NCI-H2196 (cell line): ENCODE measurements at regions not wholly inside any gene's neighbourhood (a gene's known extent, or its start where the extent isn't known, plus 50 kb on each side); places are given as distances from the start of the nearest gene placed in this dataset.

ENCODE experiments used
- DNase-seq: peaks from one replicate; lab custom pipeline; 2025; ENCODE audit not compliant: unreplicated experiment; lab: John Stamatoyannopoulos, UW

- no peak for DNase-seq
Measured at GRCh38 chr5:53326424-53327153, 153.8 kb upstream of the FST start.

DNA sequence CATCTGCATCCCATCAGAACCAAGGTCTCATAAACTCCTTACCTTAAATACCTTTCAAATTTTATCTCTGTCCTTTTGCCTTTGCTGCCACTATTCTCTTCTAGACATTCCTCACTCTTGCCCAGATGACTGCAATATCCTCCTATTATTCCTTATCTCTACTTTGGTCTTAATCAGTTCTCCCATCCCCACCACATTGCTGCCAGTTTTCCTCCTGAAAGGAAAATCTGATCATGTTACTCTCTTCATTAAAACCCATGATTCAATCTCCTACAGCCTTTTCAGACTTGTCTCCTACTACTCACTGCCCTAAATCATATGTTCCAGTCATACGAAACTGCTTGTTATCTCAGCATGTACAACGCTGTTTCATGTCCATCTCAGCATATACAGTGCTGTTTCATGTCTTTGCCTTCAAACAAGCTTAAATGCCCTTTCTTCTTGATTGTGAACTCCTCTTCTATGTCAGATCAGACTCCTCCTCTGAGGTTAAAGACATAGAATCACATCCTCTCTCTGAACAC is 152.6 kb upstream of the FST start:
- no peak for DNase-seq

GRCh38 chr5:53330491-53330890 is 149.9 kb upstream of the FST start:
- DNase-seq: no peak

DNA sequence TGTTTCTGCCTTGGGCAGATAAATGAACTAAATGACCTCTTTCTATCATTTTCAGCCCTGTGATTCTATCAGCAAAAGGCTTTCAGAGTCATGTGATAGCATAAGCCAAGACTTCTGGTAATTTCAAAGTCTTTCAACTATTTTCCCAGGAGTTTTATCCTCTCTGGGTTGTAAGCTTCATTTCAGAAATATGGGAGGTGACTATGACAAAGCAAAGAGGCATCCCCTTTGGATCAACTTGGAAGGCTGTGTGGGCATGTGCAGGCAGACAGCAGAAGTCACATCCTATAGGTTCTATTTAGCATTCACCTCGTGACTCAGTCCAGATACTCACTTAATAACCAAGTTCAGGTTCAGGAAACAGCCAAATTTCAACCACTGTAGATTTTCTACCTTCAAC is 149.0 kb upstream of the FST start:
- DNase-seq: no peak

DNA sequence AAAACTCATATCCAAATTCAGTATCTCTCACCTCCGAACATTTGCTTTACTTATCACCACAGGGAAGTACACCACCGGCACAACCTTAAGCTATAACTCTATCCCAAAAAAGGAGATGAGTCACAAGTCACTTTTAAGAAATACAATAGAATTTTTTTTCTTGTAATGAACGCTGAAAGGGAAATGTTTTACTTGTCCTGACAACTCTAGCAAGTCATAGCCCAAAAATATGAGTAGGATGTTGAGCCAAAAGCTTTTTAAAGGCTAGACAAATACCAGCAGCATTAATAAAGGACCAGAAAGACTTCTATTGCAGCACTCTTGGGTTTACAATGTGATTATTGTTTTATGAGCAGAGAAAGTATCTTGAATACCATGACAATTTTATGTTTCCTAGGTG is 147.3 kb upstream of the FST start:
- DNase-seq: no peak

GRCh38 chr5:53334431-53334941 is 145.9 kb upstream of the FST start:
- DNase-seq: no peak

DNA sequence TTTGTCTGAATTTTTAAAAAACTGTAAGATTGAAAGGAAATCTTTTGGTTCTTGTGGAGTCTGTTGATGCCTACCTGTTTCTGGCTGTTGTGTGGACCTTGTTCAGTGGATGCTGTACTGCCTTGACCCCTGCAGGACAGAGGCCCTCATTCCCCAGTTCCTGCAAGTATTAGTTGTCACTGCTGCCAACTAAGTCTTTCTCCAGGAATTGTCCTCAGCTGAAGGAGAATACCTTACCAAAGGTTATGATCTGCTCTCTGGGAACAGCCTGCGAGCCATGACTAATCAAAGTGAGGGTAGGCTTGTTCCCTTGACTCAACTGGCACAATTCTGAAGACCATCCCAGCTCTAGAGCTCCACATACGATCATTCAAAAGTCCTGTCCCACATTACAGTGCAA is 145.3 kb upstream of the FST start:
- no peak for DNase-seq

GRCh38 chr5:53337827-53338226 is 142.6 kb upstream of the FST start:
- no peak for DNase-seq

- no peak for DNase-seq
Measured at GRCh38 chr5:53338971-53339370, 141.5 kb upstream of the FST start.

DNA sequence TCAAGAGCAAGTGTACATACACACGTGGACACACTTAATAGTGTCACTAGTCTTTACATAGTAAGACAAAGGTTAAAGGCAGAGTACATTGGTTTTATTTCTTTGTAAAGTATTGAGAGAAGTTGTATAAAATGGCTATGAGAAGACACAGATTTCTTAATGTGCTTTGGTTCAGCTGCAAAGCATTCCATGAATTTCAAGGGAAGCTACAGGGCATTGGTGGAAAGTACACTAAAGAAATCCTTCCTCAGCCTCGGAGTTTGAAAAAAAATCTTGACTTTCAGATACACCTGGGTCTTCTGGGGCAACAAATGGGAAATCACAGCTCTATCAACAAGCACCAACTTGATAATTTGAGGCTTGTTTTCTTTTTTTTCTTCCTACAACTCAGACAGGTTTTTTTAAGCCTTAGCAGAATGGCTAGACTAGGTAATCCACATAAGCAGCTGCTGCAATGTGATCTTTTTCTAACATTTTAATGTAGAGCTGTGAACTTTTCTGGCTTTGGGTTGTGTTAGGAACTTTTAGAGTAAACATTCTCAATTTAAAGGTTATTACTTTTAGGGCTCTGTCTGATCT is 140.4 kb upstream of the FST start:
- no peak for DNase-seq

DNA sequence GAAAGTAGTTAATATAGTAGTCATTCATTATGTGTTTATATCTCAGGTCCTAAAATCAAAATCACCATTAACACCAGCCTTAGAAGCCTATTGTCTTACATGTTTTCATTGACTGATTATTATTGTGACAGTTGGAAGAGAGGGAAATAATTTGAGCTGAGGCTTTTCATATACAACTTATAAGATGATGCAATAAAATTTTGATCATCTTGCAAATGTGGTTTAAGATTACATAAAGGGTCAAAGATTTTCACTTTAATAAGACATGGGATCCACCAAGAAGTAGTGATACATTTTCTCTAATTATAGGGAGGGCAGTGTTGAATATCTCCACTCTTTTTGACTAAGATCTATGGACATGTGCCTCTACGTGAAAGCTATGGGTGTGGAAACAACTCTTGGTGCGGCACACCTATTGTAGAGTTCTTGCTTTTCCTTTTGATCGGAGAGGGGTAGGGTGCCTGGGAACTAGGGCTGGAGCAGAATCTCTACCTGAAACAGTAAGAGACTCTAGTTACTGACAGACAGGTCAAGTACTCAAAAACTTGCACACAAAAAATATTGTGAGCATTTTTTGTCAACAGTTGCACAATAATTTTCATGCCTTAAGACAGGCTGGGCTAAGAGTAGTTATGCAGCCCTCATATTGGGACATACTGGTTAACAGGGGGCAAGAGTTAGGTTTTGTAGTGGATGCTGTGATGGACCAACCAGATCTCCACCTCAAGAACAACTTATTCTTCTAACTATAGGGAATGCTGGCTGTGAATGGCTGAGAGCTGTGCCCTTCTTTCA is 139.3 kb upstream of the FST start:
- no peak for DNase-seq

DNA sequence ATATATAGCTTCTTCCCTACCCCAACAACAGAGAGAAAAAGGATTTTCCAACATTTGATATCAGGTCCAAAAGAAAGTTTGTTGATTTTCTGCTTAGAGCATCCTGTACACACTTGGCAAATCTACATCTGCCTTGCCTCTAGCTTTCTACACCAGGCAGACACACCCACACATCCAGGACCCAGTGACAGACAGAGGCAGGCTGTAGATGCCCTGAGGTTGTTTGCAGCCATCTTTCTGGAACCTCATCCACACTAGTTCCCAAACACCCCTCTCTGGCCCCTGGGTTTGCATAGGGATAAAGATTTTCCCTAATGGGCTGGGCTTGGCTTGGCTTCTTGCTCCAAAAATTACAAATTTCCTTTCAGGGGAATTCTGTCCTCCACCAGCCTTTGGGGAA is 138.2 kb upstream of the FST start:
- no peak for DNase-seq

DNA sequence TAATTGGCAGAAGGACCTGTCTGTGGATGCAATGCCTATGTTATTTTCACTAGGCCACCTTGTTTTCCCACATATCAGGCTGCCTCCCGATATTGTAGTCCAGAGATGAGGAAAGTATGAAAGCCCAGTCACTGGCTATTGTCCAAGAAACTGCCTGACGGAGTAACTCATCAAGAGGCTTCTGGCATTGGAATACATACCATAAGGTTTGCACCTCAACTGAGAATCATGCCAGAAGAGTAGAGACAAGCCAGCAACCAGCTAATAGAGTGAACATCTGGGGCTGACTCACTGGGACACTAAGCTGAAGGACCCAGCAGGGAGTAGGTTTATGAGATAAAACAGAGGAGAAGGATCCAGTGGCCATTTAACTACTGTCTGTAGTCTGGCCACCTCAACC is 137.2 kb upstream of the FST start:
- no peak for DNase-seq

- no peak for DNase-seq
Measured at GRCh38 chr5:53350368-53350767, 130.1 kb upstream of the FST start.

GRCh38 chr5:53350991-53351770 is 129.2 kb upstream of the FST start:
- DNase-seq: no peak

GRCh38 chr5:53355316-53355715 is 125.1 kb upstream of the FST start:
- no peak for DNase-seq

- DNase-seq: no peak
Measured at GRCh38 chr5:53355931-53356330, 124.5 kb upstream of the FST start.

GRCh38 chr5:53357439-53357838 is 123.0 kb upstream of the FST start:
- no peak for DNase-seq

GRCh38 chr5:53358794-53359193 is 121.6 kb upstream of the FST start:
- DNase-seq: no peak

- DNase-seq: no peak
Measured at GRCh38 chr5:53359916-53360517, 120.4 kb upstream of the FST start.

GRCh38 chr5:53360811-53361210 is 119.6 kb upstream of the FST start:
- no peak for DNase-seq
